Muscle of leg (tissue), 3 donors: ENCODE measurements at regions not wholly inside any gene's neighbourhood (a gene's known extent, or its start where the extent isn't known, plus 50 kb on each side); places are given as distances from the start of the nearest gene placed in this dataset.
A peak's percentile ranks its signal among the peaks of the same experiment; 100 is the strongest.

Source experiments
- DNase-seq: peaks from one replicate; pipeline ENCODE4 v3.0.0; 2013
- H3K27ac ChIP-seq: one replicate; pipeline ENCODE4 v1.5.1; 2013; ENCODE audit warnings: mild to moderate bottlenecking, low read length, control low read depth
- H3K27me3 ChIP-seq: one replicate; pipeline ENCODE4 v1.6.1; 2013; ENCODE audit warnings: low read length; ENCODE audit not compliant: control insufficient read depth, insufficient read depth
- H3K36me3 ChIP-seq: one replicate; pipeline ENCODE4 v1.6.1; 2013; ENCODE audit warnings: low read length; ENCODE audit not compliant: control insufficient read depth, insufficient read depth
- H3K4me1 ChIP-seq: one replicate; pipeline ENCODE4 v1.6.1; 2013; ENCODE audit warnings: low read length; ENCODE audit not compliant: control insufficient read depth, insufficient read depth
- H3K4me3 ChIP-seq: one replicate; pipeline ENCODE4 v1.5.1; 2013; ENCODE audit warnings: low read length, control low read depth
- H3K9me3 ChIP-seq: replicated peaks from 2 replicates; pipeline ENCODE4 v1.6.1; 2013; ENCODE audit warnings: low read depth, low read length; ENCODE audit not compliant: control insufficient read depth
- WGBS: methylation state at CpG from one replicate; pipeline ENCODE4 v1.1.5; 2013; ENCODE audit warnings: missing lambda C conversion rate; ENCODE audit not compliant: insufficient coverage; 5-methylcytosine and 5-hydroxymethylcytosine counted together

- no peak overlapping the region for H3K27ac ChIP-seq
- H3K36me3 ChIP-seq: peaks cover 18% of the 10 kb centered on the region
- no peak for DNase-seq
- H3K9me3 ChIP-seq: no peaks in the 10 kb centered on the region
- H3K27me3 ChIP-seq: no peaks in the 10 kb centered on the region
- no peaks in the 10 kb centered on the region for H3K4me1 ChIP-seq
- 83% methylated on average over 1 of the region's 3 CpGs for WGBS
- H3K4me3 ChIP-seq: no peak overlapping the region
These were observed 194.5 kb upstream of the RGS6 start for GRCh38 chr14:71737760-71738159.

GRCh38 chr14:71739273-71739990, 192.8 kb upstream of the RGS6 start:
- Histone ChIP-seq H3K4me1 (no peaks in the 10 kb centered on the region), H3K9me3 (no peaks in the 10 kb centered on the region), H3K4me3 (no peak overlapping the region), H3K27me3 (no peaks in the 10 kb centered on the region), H3K27ac (no peak overlapping the region), H3K36me3 (peaks cover 16% of the 10 kb centered on the region)
- no peak for DNase-seq
- 57% methylated on average over 2 of the region's 5 CpGs for WGBS

GRCh38 chr14:71741241-71741640, 191.0 kb upstream of the RGS6 start:
- Histone ChIP-seq H3K27me3 (no peaks in the 10 kb centered on the region), H3K9me3 (no peaks in the 10 kb centered on the region), H3K4me3 (no peak overlapping the region), H3K36me3 (peaks cover 11% of the 10 kb centered on the region), H3K27ac (no peak overlapping the region), H3K4me1 (no peaks in the 10 kb centered on the region)
- DNase-seq: no peak
- 90% methylated on average over 2 of the region's 5 CpGs for WGBS

GRCh38 chr14:71742485-71742884, 189.7 kb upstream of the RGS6 start:
- WGBS: 17% methylated on average over 1 of the region's 6 CpGs
- no peak overlapping the region for H3K4me3 ChIP-seq
- H3K27ac ChIP-seq: no peak overlapping the region

GRCh38 chr14:71745072-71745471, 187.2 kb upstream of the RGS6 start:
- H3K27me3 ChIP-seq: no peaks in the 10 kb centered on the region
- no peak overlapping the region for H3K27ac ChIP-seq
- no peak for DNase-seq
- H3K4me3 ChIP-seq: no peak overlapping the region
- no peaks in the 10 kb centered on the region for H3K36me3 ChIP-seq
- WGBS: 96% methylated on average over 6 of the region's 7 CpGs
- H3K9me3 ChIP-seq: peaks cover 18% of the 10 kb centered on the region
- no peaks in the 10 kb centered on the region for H3K4me1 ChIP-seq

More at GRCh38 chr14:71742485-71742884, 189.7 kb upstream of the RGS6 start:
- Histone ChIP-seq H3K9me3 (peaks cover 1% of the 10 kb centered on the region), H3K4me1 (no peaks in the 10 kb centered on the region), H3K27me3 (no peaks in the 10 kb centered on the region), H3K36me3 (peaks cover 2% of the 10 kb centered on the region)
- peak; percentile 56 for DNase-seq

GRCh38 chr14:71748196-71748595, 184.0 kb upstream of the RGS6 start:
- H3K27me3 ChIP-seq: peaks cover 5% of the 10 kb centered on the region
- H3K27ac ChIP-seq: no peak overlapping the region
- H3K9me3 ChIP-seq: peaks cover 18% of the 10 kb centered on the region
- no peaks in the 10 kb centered on the region for H3K36me3 ChIP-seq
- no peak overlapping the region for H3K4me3 ChIP-seq
- DNase-seq: no peak
- WGBS: 100% methylated on average over 1 of the region's 1 CpG
- H3K4me1 ChIP-seq: peaks cover 5% of the 10 kb centered on the region

GRCh38 chr14:71749613-71750238, 182.5 kb upstream of the RGS6 start:
- 70% methylated on average over 5 of the region's 8 CpGs for WGBS
- Histone ChIP-seq H3K36me3 (no peaks in the 10 kb centered on the region), H3K4me1 (peaks cover 8% of the 10 kb centered on the region), H3K27me3 (peaks cover 5% of the 10 kb centered on the region), H3K4me3 (no peak overlapping the region), H3K9me3 (peaks cover 18% of the 10 kb centered on the region), H3K27ac (no peak overlapping the region)
- DNase-seq: no peak

GRCh38 chr14:71751264-71751663, 181.0 kb upstream of the RGS6 start:
- Histone ChIP-seq H3K36me3 (no peaks in the 10 kb centered on the region), H3K4me3 (no peak overlapping the region), H3K4me1 (peaks cover 8% of the 10 kb centered on the region), H3K27ac (no peak overlapping the region), H3K9me3 (peaks cover 18% of the 10 kb centered on the region), H3K27me3 (peaks cover 5% of the 10 kb centered on the region)
- no peak for DNase-seq
- no CpG with 5 or more reads among the region's 2 CpGs for WGBS

GRCh38 chr14:71752111-71752738, 180.0 kb upstream of the RGS6 start:
- peaks cover 5% of the 10 kb centered on the region for H3K27me3 ChIP-seq
- H3K9me3 ChIP-seq: peaks cover 18% of the 10 kb centered on the region
- no peak for DNase-seq
- no peaks in the 10 kb centered on the region for H3K36me3 ChIP-seq
- H3K27ac ChIP-seq: no peak overlapping the region
- H3K4me3 ChIP-seq: no peak overlapping the region
- peaks cover 8% of the 10 kb centered on the region for H3K4me1 ChIP-seq
- WGBS: 83% methylated on average over 7 of the region's 23 CpGs

- Histone ChIP-seq H3K36me3 (no peaks in the 10 kb centered on the region), H3K4me3 (no peak overlapping the region), H3K27me3 (peaks cover 5% of the 10 kb centered on the region), H3K4me1 (peaks cover 8% of the 10 kb centered on the region), H3K9me3 (peaks cover 9% of the 10 kb centered on the region), H3K27ac (no peak overlapping the region)
- DNase-seq: peak; percentile 94
- 7% methylated on average over 13 of the region's 21 CpGs for WGBS
These were observed 179.0 kb upstream of the RGS6 start for GRCh38 chr14:71753126-71753830.
